ENCODE measurements at regions not wholly inside any gene's neighbourhood (a gene's known extent, or its start where the extent isn't known, plus 50 kb on each side); places are given as distances from the start of the nearest gene placed in this dataset.

- TF ChIP-seq CTCF (IDR thresholded peaks at IDR 0.05) (no peak), POLR2A (IDR thresholded peaks at IDR 0.05) (no peak)
Measured at GRCh38 chr17:34452769-34453168, 89.7 kb upstream of the CCL1 start.

Measured in vagina (tissue), 2 donors.